A673 (cell line): ENCODE measurements at regions not wholly inside any gene's neighbourhood (a gene's known extent, or its start where the extent isn't known, plus 50 kb on each side); places are given as distances from the start of the nearest gene placed in this dataset.

ENCODE experiments used
- BruUV-seq: library from RNA; stranded (reverse); fragments of 400-500 nt; replicated peaks from 2 replicates; lab custom pipeline; 2021; lab: Mats Ljungman, UMichigan
- CTCF ChIA-PET: fragments of 300-600 bp; sonication (Branson Sonifier 250); formaldehyde crosslinking; loops from one replicate; lab custom pipeline; 2022; ENCODE audit warnings: antibody characterized with exemption; lab: Charles Lee
- POLR2A ChIA-PET: fragments of 300-600 bp; sonication (Branson Sonifier 250); formaldehyde crosslinking; loops from one replicate; lab custom pipeline; 2022; ENCODE audit warnings: antibody characterized with exemption; ENCODE audit not compliant: low non-redundant PET; lab: Charles Lee
- DNase-seq: peaks from one replicate; pipeline ENCODE4 v3.0.0-alpha.2; 2015; ENCODE audit warnings: low spot score
- H3K27ac ChIP-seq: fragments of 200-600 bp; sonication (generic); 2 replicates; pipeline ENCODE4 v1.5.1; 2016; ENCODE audit warnings: mixed run types, low read depth, mild to moderate bottlenecking, mixed read lengths, antibody characterized with exemption, low read length; ENCODE audit not compliant: poor library complexity, severe bottlenecking
- H3K27me3 ChIP-seq: fragments of 200-600 bp; sonication (generic); replicated peaks from 2 replicates; pipeline ENCODE4 v1.6.1; 2017; ENCODE audit warnings: mixed run types, low read depth, mild to moderate bottlenecking, mixed read lengths, antibody characterized with exemption, low read length; ENCODE audit not compliant: insufficient read depth, poor library complexity
- H3K36me3 ChIP-seq: fragments of 200-600 bp; sonication (generic); 2 replicates; pipeline ENCODE4 v1.6.1; 2016; ENCODE audit warnings: mixed run types, mild to moderate bottlenecking, mixed read lengths, antibody characterized with exemption, low read length; ENCODE audit not compliant: insufficient read depth, poor library complexity, severe bottlenecking
- H3K4me1 ChIP-seq: fragments of 200-600 bp; sonication (generic); 2 replicates; pipeline ENCODE4 v1.6.1; 2017; ENCODE audit warnings: mixed run types, mild to moderate bottlenecking, mixed read lengths, antibody characterized with exemption, low read length; ENCODE audit not compliant: insufficient read depth, poor library complexity, severe bottlenecking
- H3K4me3 ChIP-seq: fragments of 200-600 bp; sonication (generic); 2 replicates; pipeline ENCODE4 v1.5.1; 2016; ENCODE audit warnings: low read depth, mixed run types, mild to moderate bottlenecking, mixed read lengths, low read length; ENCODE audit not compliant: poor library complexity, severe bottlenecking
- H3K9me3 ChIP-seq: fragments of 200-600 bp; sonication (generic); 2 replicates; pipeline ENCODE4 v1.6.1; 2016; ENCODE audit warnings: mixed run types, low read depth, mild to moderate bottlenecking, mixed read lengths, antibody characterized with exemption, low read length; ENCODE audit not compliant: poor library complexity, severe bottlenecking
- EZH2 ChIP-seq: fragments of 200-600 bp; sonication (generic); IDR thresholded peaks from 2 replicates; pipeline ENCODE4 v1.6.1; 2017; ENCODE audit warnings: borderline replicate concordance, low read depth, mild to moderate bottlenecking, mixed read lengths, antibody characterized with exemption, low read length; ENCODE audit not compliant: poor library complexity, severe bottlenecking
- intact Hi-C: fragments of 100-400 bp; cut with micrococcal nuclease; formaldehyde crosslinking; loops from one replicate; pipeline ENCODE4 v1.10.0; 2022; ENCODE audit not compliant: unreplicated experiment
- TF ChIP-seq, protein P1 (sequence below): fragments of 300-800, 200-600 bp; sonication (generic); conservative IDR thresholded peaks from 2 replicates; pipeline ENCODE4 v1.5.1; 2017; ENCODE audit warnings: low read depth, mild to moderate bottlenecking, antibody characterized with exemption, low read length, moderate library complexity, mixed read lengths

GRCh38 chr4:140223056-140223810 lies 69.2 kb upstream of the MAML3 start:
- H3K4me1 ChIP-seq, result no peaks in the 10 kb centered on the region
- intact Hi-C loops, result no loop called here
- TF ChIP-seq, protein P1, sequence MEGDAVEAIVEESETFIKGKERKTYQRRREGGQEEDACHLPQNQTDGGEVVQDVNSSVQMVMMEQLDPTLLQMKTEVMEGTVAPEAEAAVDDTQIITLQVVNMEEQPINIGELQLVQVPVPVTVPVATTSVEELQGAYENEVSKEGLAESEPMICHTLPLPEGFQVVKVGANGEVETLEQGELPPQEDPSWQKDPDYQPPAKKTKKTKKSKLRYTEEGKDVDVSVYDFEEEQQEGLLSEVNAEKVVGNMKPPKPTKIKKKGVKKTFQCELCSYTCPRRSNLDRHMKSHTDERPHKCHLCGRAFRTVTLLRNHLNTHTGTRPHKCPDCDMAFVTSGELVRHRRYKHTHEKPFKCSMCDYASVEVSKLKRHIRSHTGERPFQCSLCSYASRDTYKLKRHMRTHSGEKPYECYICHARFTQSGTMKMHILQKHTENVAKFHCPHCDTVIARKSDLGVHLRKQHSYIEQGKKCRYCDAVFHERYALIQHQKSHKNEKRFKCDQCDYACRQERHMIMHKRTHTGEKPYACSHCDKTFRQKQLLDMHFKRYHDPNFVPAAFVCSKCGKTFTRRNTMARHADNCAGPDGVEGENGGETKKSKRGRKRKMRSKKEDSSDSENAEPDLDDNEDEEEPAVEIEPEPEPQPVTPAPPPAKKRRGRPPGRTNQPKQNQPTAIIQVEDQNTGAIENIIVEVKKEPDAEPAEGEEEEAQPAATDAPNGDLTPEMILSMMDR, result no peak
- no peak for TF ChIP-seq EZH2
- DNase-seq, result no peak
- no peak overlapping the region for H3K4me3 ChIP-seq
- POLR2A ChIA-PET, result no interaction called here
- BruUV-seq, result no TSS peak
- H3K9me3 ChIP-seq, result no peaks in the 10 kb centered on the region
- no peak overlapping the region for H3K27ac ChIP-seq
- no peaks in the 10 kb centered on the region for H3K36me3 ChIP-seq
- CTCF ChIA-PET, result no interaction called here
- H3K27me3 ChIP-seq, result no peaks in the 10 kb centered on the region

DNA sequence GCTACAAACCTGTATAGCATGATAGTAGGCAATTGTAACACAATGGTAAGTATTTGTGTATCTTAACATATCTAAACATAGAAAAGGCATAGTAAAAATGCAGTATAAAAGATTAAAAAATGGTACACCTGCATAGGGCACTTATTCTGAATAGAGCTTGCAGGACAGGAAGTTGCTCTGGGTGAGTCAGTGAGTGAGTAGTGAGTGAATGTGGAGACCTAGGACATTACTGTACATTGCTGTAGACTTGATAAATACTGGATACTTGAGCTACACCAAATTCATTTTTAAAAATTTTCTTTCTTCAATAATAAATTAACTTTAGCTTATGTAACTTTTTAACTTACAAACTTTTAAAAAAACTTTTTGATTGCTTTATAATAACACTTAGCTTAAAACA lies 68.2 kb upstream of the MAML3 start:
- no peak overlapping the region for H3K4me3 ChIP-seq
- no peak for TF ChIP-seq EZH2
- TF ChIP-seq, protein P1, result no peak
- BruUV-seq, result no TSS peak
- CTCF ChIA-PET, result no interaction called here
- no peaks in the 10 kb centered on the region for H3K4me1 ChIP-seq
- no peak for DNase-seq
- intact Hi-C loops, result no loop called here
- POLR2A ChIA-PET, result no interaction called here
- H3K36me3 ChIP-seq, result no peaks in the 10 kb centered on the region
- no peak overlapping the region for H3K27ac ChIP-seq
- no peaks in the 10 kb centered on the region for H3K27me3 ChIP-seq
- H3K9me3 ChIP-seq, result no peaks in the 10 kb centered on the region

GRCh38 chr4:140220058-140220457 lies 66.1 kb upstream of the MAML3 start:
- no peak for DNase-seq
- Histone ChIP-seq H3K27ac (no peak overlapping the region), H3K4me3 (no peak overlapping the region), H3K4me1 (no peaks in the 10 kb centered on the region), H3K9me3 (no peaks in the 10 kb centered on the region), H3K27me3 (no peaks in the 10 kb centered on the region), H3K36me3 (no peaks in the 10 kb centered on the region)
- no TSS peak for BruUV-seq
- ChIA-PET CTCF (no interaction called here), POLR2A (no interaction called here)
- intact Hi-C loops, result no loop called here
- TF ChIP-seq, protein P1, result no peak
- TF ChIP-seq EZH2, result no peak
